Keratinocyte (primary cell): ENCODE measurements at regions not wholly inside any gene's neighbourhood (a gene's known extent, or its start where the extent isn't known, plus 50 kb on each side); places are given as distances from the start of the nearest gene placed in this dataset.

Source experiments
- EZH2 ChIP-seq: IDR thresholded peaks from one replicate; pipeline ENCODE4 v1.6.1; 2012; ENCODE audit warnings: inconsistent platforms, mild to moderate bottlenecking, low read length, moderate library complexity
- TF ChIP-seq, protein P1 (sequence below), 3 experiments: IDR thresholded peaks in 1 of 3; conservative IDR thresholded peaks in 1 of 3; optimal IDR thresholded peaks in 1 of 3; 2 replicates in 2 of 3; 3 replicates in 1 of 3; pipeline versions ENCODE3 to v1.5.1; 2011; ENCODE audit warnings: low read length in 3 of 3, mild to moderate bottlenecking in 3 of 3, moderate library complexity in 2 of 3, control low read depth in 1 of 3, inconsistent platforms in 1 of 3; ENCODE audit not compliant: insufficient read depth in 2 of 3; ENCODE audit errors: extremely low read depth in 1 of 3

DNA sequence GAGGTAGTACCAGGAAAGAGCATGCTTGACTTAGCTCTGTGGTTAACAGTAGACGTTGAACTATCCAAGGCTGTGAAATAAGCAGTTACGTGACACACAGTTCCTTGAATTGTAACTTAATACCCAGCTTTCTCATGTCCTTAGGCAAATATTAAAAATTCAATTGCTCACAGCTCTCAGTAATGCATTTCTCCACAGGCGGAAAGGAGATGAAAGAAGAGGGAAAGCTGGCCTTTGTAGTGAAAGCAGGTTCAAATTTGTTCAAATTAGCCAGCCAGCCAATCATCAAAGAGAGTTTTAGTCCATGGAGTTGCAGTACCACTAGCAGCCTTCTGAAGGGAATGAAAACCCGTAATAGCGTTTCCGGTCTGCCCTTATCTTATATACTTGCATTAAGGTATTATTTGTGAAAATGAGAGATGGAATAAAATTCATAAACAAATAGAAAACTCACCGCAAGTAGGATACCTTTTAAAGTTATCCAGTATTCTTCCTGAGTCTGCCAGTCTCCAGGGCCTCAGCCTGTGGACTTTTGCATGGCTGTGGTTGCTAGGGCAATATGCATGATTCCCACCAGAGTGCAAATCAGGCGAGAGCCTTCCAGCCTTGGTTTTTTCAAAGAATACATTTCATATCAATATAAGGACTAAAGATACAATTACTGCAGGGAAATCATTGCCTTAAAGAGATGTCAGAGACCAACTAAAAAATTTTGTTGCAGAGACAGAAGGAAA is 795.5 kb downstream of the TNS3 start:
- TF ChIP-seq, protein P1, sequence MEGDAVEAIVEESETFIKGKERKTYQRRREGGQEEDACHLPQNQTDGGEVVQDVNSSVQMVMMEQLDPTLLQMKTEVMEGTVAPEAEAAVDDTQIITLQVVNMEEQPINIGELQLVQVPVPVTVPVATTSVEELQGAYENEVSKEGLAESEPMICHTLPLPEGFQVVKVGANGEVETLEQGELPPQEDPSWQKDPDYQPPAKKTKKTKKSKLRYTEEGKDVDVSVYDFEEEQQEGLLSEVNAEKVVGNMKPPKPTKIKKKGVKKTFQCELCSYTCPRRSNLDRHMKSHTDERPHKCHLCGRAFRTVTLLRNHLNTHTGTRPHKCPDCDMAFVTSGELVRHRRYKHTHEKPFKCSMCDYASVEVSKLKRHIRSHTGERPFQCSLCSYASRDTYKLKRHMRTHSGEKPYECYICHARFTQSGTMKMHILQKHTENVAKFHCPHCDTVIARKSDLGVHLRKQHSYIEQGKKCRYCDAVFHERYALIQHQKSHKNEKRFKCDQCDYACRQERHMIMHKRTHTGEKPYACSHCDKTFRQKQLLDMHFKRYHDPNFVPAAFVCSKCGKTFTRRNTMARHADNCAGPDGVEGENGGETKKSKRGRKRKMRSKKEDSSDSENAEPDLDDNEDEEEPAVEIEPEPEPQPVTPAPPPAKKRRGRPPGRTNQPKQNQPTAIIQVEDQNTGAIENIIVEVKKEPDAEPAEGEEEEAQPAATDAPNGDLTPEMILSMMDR (optimal IDR thresholded peaks at IDR 0.05 in 1 of 3, IDR thresholded peaks at IDR 0.05 in 1 of 3, conservative IDR thresholded peaks at IDR 0.05 in 1 of 3; ENCODE audit: extremely low read depth in 1 of 3, insufficient read depth in 2 of 3, low read length in 3 of 3), result peak in 1 of 3 experiments; percentile 13
- TF ChIP-seq EZH2, result no peak
